SK-N-SH (cell line): ENCODE measurements at regions not wholly inside any gene's neighbourhood (a gene's known extent, or its start where the extent isn't known, plus 50 kb on each side); places are given as distances from the start of the nearest gene placed in this dataset.

ENCODE experiments used
- CTCF ChIA-PET: fragments of 300-600, 350-600 bp; formaldehyde crosslinking; extraction: SDS; loops from one replicate; lab custom pipeline; 2021; lab: Yijun Ruan, JAX
- POLR2A ChIA-PET: fragments of 350-600 bp; sonication (Branson Sonifier 250); formaldehyde crosslinking; extraction: SDS; loops from one replicate; lab custom pipeline; 2020; ENCODE audit warnings: antibody characterized with exemption, inconsistent platforms; lab: Yijun Ruan, JAX
- DNase-seq: peaks from one replicate; pipeline ENCODE4 v3.0.0; 2012
- H2AFZ ChIP-seq: fragments of 200-600 bp; sonication (generic); 2 replicates; pipeline ENCODE4 v1.8.1; 2016; ENCODE audit warnings: antibody characterized with exemption, mild to moderate bottlenecking, low read depth
- H3F3A ChIP-seq: fragments of 200-600 bp; sonication (generic); replicated peaks from 2 replicates; pipeline ENCODE3; 2016; ENCODE audit warnings: antibody characterized with exemption, mild to moderate bottlenecking; ENCODE audit not compliant: insufficient read depth
- H3K27ac ChIP-seq, 2 experiments: fragments of 200-500 bp in 1 of 2; fragments of 200-600 bp in 1 of 2; sonication (Bioruptor generic) in 1 of 2; sonication (generic), shearing (Covaris generic) in 1 of 2; 2 replicates each; pipeline versions ENCODE4 v1.5.1 to v1.6.1; 2014 to 2016; ENCODE audit warnings: low read depth in 2 of 2, inconsistent platforms in 1 of 2, low read length in 1 of 2, mild to moderate bottlenecking in 1 of 2, mixed read lengths in 1 of 2
- H3K27me3 ChIP-seq: fragments of 200-600 bp; sonication (generic), shearing (Covaris generic); 2 replicates; pipeline ENCODE4 v1.6.1; 2016; ENCODE audit warnings: mixed run types; ENCODE audit not compliant: insufficient read depth
- H3K36me3 ChIP-seq, 2 experiments: fragments of 200-500 bp in 1 of 2; fragments of 200-600 bp in 1 of 2; sonication (Bioruptor generic) in 1 of 2; sonication (generic) in 1 of 2; replicated peaks in 1 of 2; 2 replicates each; pipeline versions ENCODE3 to v1.5.1; 2014 to 2016; ENCODE audit warnings: low read length in 1 of 2, mild to moderate bottlenecking in 1 of 2; ENCODE audit not compliant: insufficient read depth in 2 of 2, control insufficient read depth in 1 of 2
- H3K4me1 ChIP-seq, 2 experiments: fragments of 200-500 bp in 1 of 2; fragments of 200-600 bp in 1 of 2; sonication (Bioruptor generic) in 1 of 2; sonication (generic), shearing (Covaris generic) in 1 of 2; 2 replicates each; pipeline versions ENCODE4 v1.5.1 to v1.6.1; 2014 to 2016; ENCODE audit warnings: low read depth in 1 of 2, low read length in 1 of 2, mixed run types in 1 of 2; ENCODE audit not compliant: insufficient read depth in 2 of 2, control insufficient read depth in 1 of 2
- H3K4me2 ChIP-seq: fragments of 200-600 bp; sonication (generic), shearing (Covaris generic); 2 replicates; pipeline ENCODE4 v1.6.1; 2017; ENCODE audit warnings: mixed run types
- H3K4me3 ChIP-seq, 2 experiments: fragments of 200-500 bp in 1 of 2; fragments of 200-600 bp in 1 of 2; sonication (Bioruptor generic) in 1 of 2; sonication (generic), shearing (Covaris generic) in 1 of 2; 2 replicates each; pipeline versions ENCODE4 v1.5.1 to v1.8.1; 2014 to 2016; ENCODE audit warnings: low read depth in 2 of 2, inconsistent platforms in 1 of 2, low read length in 1 of 2, mild to moderate bottlenecking in 1 of 2, mixed read lengths in 1 of 2, moderate library complexity in 1 of 2
- H3K79me2 ChIP-seq: fragments of 200-600 bp; sonication (generic); 2 replicates; pipeline ENCODE4 v1.8.1; 2017; ENCODE audit warnings: mild to moderate bottlenecking; ENCODE audit not compliant: insufficient read depth
- H3K9ac ChIP-seq: fragments of 200-600 bp; sonication (generic); 2 replicates; pipeline ENCODE4 v1.6.1; 2017; ENCODE audit warnings: mixed run types
- H3K9me2 ChIP-seq: fragments of 200-600 bp; sonication (generic); 2 replicates; pipeline ENCODE4 v1.6.1; 2017; ENCODE audit warnings: mixed run types
- H3K9me3 ChIP-seq: fragments of 200-600 bp; sonication (generic); 2 replicates; pipeline ENCODE4 v1.6.1; 2017; ENCODE audit warnings: mixed run types, mild to moderate bottlenecking, moderate library complexity
- H4K20me1 ChIP-seq: fragments of 200-600 bp; sonication (generic); 2 replicates; pipeline ENCODE4 v1.6.1; 2017; ENCODE audit warnings: mild to moderate bottlenecking, mixed run types; ENCODE audit not compliant: insufficient read depth
- EP300 ChIP-seq, 2 experiments: IDR thresholded peaks; 2 replicates each; pipeline versions ENCODE4 v1.4.0 to v1.6.1; 2012; ENCODE audit warnings: borderline replicate concordance in 1 of 2, low read depth in 1 of 2, low read length in 1 of 2
- FOXJ3 ChIP-seq: sonication (generic); formaldehyde crosslinking; IDR thresholded peaks from 2 replicates; pipeline ENCODE4 v1.5.1; 2020; ENCODE audit warnings: mild to moderate bottlenecking, missing genetic modification reagents
- FOXM1 ChIP-seq: IDR thresholded peaks from 2 replicates; pipeline ENCODE4 v1.4.0; 2012; ENCODE audit warnings: low read depth, mild to moderate bottlenecking
- JUND ChIP-seq: IDR thresholded peaks from 2 replicates; pipeline ENCODE4 v1.4.0; 2012
- MXI1 ChIP-seq: IDR thresholded peaks from 2 replicates; pipeline ENCODE4 v1.6.1; 2012; ENCODE audit warnings: mild to moderate bottlenecking, low read depth, low read length, improper control_type of control experiment
- POLR2AphosphoS5 ChIP-seq: IDR thresholded peaks from 2 replicates; pipeline ENCODE4 v1.6.1; 2012; ENCODE audit warnings: low read depth, low read length
- RFX5 ChIP-seq: IDR thresholded peaks from 2 replicates; pipeline ENCODE4 v1.6.1; 2012; ENCODE audit warnings: mild to moderate bottlenecking, improper control_type of control experiment, low read length
- TAF1 ChIP-seq: IDR thresholded peaks from 2 replicates; pipeline ENCODE4 v1.6.1; 2012; ENCODE audit warnings: low read depth, mild to moderate bottlenecking, low read length, moderate library complexity, borderline replicate concordance
- WGBS: methylation state at CpG from one replicate; pipeline ENCODE4 v1.1.6; 2017; ENCODE audit warnings: low lambda C conversion rate; 5-methylcytosine and 5-hydroxymethylcytosine counted together
- TF ChIP-seq, protein P1 (sequence below): IDR thresholded peaks from 2 replicates; pipeline ENCODE4 v1.6.1; 2012; ENCODE audit warnings: mild to moderate bottlenecking, low read depth, low read length, moderate library complexity

- H3K79me2 ChIP-seq, result no peaks in the 10 kb centered on the region
- H3K9me3 ChIP-seq, result no peaks in the 10 kb centered on the region
- no peaks in the 10 kb centered on the region; a peak in 1 of 4 replicates for H3K4me1 ChIP-seq
- H3K9ac ChIP-seq, result no peak overlapping the region
- ChIA-PET CTCF (no interaction called here), POLR2A (no interaction called here)
- H4K20me1 ChIP-seq, result no peaks in the 10 kb centered on the region
- H3F3A ChIP-seq, result no peaks in the 10 kb centered on the region
- WGBS, result 9% methylated on average over 2 of the region's 2 CpGs
- no peak overlapping the region for H3K27ac ChIP-seq
- H2AFZ ChIP-seq, result no peak overlapping the region
- no peak overlapping the region for H3K4me2 ChIP-seq
- no peaks in the 10 kb centered on the region for H3K9me2 ChIP-seq
- H3K27me3 ChIP-seq, result peaks cover 9% of the 10 kb centered on the region; the same call in 1 of the 2 replicates
- H3K4me3 ChIP-seq, result no peak overlapping the region
- H3K36me3 ChIP-seq, result no peaks in the 10 kb centered on the region
- TF ChIP-seq POLR2AphosphoS5, result no peak
- TF ChIP-seq FOXJ3, result no peak
- TF ChIP-seq, protein P1, sequence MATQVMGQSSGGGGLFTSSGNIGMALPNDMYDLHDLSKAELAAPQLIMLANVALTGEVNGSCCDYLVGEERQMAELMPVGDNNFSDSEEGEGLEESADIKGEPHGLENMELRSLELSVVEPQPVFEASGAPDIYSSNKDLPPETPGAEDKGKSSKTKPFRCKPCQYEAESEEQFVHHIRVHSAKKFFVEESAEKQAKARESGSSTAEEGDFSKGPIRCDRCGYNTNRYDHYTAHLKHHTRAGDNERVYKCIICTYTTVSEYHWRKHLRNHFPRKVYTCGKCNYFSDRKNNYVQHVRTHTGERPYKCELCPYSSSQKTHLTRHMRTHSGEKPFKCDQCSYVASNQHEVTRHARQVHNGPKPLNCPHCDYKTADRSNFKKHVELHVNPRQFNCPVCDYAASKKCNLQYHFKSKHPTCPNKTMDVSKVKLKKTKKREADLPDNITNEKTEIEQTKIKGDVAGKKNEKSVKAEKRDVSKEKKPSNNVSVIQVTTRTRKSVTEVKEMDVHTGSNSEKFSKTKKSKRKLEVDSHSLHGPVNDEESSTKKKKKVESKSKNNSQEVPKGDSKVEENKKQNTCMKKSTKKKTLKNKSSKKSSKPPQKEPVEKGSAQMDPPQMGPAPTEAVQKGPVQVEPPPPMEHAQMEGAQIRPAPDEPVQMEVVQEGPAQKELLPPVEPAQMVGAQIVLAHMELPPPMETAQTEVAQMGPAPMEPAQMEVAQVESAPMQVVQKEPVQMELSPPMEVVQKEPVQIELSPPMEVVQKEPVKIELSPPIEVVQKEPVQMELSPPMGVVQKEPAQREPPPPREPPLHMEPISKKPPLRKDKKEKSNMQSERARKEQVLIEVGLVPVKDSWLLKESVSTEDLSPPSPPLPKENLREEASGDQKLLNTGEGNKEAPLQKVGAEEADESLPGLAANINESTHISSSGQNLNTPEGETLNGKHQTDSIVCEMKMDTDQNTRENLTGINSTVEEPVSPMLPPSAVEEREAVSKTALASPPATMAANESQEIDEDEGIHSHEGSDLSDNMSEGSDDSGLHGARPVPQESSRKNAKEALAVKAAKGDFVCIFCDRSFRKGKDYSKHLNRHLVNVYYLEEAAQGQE, result no peak
- TF ChIP-seq JUND, result no peak
- TF ChIP-seq EP300 (IDR thresholded peaks at IDR 0.05; ENCODE audit: borderline replicate concordance in 1 of 2, low read depth in 1 of 2, low read length in 1 of 2), result no peak
- DNase-seq, result no peak
These were observed 65.2 kb downstream of the HYCC1 start for GRCh38 chr7:22948770-22949169.

GRCh38 chr7:22945584-22945983, 68.3 kb downstream of the HYCC1 start:
- Histone ChIP-seq H4K20me1 (no peaks in the 10 kb centered on the region), H3K4me3 (no peak overlapping the region), H3F3A (no peaks in the 10 kb centered on the region), H2AFZ (no peak overlapping the region), H3K27me3 (peaks cover 9% of the 10 kb centered on the region; the same call in 1 of the 2 replicates), H3K9me2 (no peaks in the 10 kb centered on the region), H3K9me3 (no peaks in the 10 kb centered on the region), H3K79me2 (no peaks in the 10 kb centered on the region), H3K9ac (no peak overlapping the region), H3K27ac (no peak overlapping the region), H3K36me3 (no peaks in the 10 kb centered on the region), H3K4me2 (no peak overlapping the region)
- POLR2A ChIA-PET, result no interaction called here
- WGBS, result 42% methylated on average over 6 of the region's 6 CpGs
- no peak for DNase-seq
- CTCF ChIA-PET, result interaction anchor here (0.7 kb wide), 1 partner anchor 1348 kb away, joined by 3 read pairs; no protein-coding TSS in a partner anchor
- TF ChIP-seq MXI1 (no peak), RFX5 (no peak), TAF1 (no peak), FOXM1 (no peak)
- TF ChIP-seq, all 33 proteins: peak for 0
- H3K4me1 ChIP-seq, result no peaks in the 10 kb centered on the region; a peak in 1 of 4 replicates
